Hematopoietic multipotent progenitor cell treated with erythropoietin and hydrocortisone succinate and interleukin-3 and kit ligand, for 6 days (in vitro differentiated cells): ENCODE measurements at regions not wholly inside any gene's neighbourhood (a gene's known extent, or its start where the extent isn't known, plus 50 kb on each side); places are given as distances from the start of the nearest gene placed in this dataset.

ENCODE experiments used
- DNase-seq: peaks from one replicate; pipeline ENCODE4 v3.0.0-alpha.2; 2015

GRCh38 chr1:182293119-182293589 is 98.4 kb downstream of the GLUL start:
- DNase-seq = no peak

GRCh38 chr1:182292193-182292741 is 99.3 kb downstream of the GLUL start:
- peak; percentile 65 for DNase-seq

- DNase-seq = peak; percentile 73
These were observed 99.9 kb downstream of the GLUL start for GRCh38 chr1:182291584-182292192.

GRCh38 chr1:182288749-182289604 is 102.6 kb downstream of the GLUL start:
- no peak for DNase-seq

- DNase-seq = no peak
These were observed 104.8 kb downstream of the GLUL start for GRCh38 chr1:182286761-182287160.

DNA sequence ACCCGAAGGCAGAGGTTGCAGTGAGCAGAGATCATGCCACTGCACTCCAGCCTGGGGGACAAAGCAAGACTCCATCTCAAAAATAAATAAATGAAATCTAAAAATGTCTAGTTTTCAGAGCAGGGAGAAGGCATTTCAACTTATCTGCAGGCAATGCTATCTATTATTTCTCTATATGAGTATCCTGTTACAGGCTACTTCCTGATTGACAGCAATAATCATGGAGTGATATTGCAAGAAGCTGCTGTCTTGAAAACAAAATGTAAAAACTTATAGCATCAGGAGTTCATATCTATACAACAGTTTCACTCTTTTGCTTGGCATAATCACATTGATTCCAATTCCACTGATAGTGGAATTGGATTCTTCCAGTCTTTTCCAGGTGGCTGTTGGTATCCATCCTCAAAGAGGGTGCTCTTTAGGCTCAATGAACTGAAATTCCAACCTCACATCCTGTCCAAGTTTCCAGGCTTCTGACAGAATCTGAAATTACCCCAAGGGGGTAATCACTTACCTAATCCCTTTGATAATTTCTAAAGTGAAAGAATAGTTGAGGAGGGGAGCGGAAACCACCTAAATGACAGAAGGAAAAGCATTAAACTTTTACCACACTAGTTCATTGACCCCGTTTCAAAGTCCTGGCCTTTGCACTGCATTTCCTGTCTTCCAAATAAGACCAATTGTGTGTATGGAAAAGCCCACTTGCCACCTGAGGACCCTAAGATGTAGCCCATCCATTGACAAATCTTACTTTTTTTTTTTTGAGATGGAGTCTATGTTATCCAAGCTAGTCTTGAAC is 107.6 kb downstream of the GLUL start:
- DNase-seq = no peak

DNA sequence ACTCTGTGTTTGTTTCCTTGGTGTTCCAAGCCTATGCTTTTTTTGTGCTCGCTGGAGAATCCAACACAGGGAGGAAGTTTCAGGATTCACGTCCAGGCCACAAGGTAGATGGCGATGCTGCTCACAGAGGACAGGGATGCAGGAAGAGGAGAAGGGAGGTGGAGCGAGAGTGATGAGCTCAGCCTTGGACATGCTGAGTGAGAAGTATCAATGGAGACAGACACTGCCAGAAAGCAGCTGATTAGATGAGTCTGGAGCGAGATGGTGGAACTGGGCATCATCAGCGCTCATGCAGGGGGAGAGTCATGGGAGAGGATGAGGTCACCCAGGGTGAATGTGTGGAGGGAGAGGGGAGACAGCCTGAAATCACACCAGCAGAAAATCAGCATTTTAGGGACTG is 110.0 kb downstream of the GLUL start:
- no peak for DNase-seq

GRCh38 chr1:182280504-182280900 is 111.1 kb downstream of the GLUL start:
- no peak for DNase-seq

DNA sequence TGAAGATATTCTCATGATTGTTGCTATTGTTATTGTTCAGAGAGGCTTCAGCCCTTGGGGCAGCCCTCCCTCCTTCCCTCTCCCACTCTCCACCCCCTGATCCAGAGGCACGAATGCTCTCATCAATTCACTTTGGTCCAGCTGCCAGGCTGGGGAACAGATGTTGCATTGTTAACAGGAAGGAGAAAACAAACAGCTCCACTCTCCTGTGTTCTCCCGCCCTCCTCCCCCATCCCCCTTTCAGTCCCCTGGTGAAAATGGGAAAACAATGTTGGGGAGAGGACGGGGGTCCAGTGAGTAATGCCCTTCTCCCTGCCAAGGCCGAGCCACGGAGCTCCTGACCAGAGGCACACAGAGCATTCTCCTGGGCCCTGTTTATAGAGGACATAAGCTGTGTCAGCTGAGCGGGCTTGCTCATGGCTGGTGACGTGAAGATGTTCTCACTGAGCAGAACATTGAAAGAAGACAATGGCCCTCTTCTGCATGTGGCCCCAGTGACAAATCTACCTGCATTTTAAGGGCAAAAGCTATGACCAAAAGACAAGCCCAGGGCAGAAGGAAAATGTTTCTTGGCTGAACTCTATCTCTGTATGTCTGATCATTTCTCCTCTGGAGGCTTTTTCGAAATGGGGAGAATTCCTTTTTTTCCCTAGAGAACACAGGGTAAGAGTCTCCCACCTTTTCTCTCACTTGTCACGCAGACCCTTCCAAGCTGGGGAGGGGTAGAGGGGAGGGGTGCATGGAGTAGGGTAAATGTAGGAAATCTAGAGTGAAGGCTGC is 111.7 kb downstream of the GLUL start:
- DNase-seq = no peak

DNA sequence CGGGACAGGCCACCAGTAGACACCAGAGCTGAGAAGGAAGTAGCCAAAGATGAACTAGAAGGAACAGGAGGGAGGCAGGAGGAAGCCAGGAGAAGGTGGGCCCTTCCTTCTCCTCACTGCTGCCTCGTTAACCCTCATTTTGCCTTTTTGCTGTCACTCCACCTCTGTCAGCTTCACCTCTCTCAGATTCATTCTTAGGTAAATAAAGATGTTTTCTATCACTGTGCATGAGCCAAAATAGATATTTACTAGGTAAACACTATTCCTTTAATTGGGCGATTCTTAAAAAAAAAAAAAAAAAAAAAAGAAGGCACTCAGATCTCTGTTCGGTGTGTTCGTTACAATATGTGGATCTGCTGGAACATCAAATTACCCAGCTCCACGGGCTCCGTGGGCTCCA is 112.3 kb downstream of the GLUL start:
- no peak for DNase-seq

GRCh38 chr1:182278144-182279054 is 113.2 kb downstream of the GLUL start:
- no peak for DNase-seq

GRCh38 chr1:182275271-182275670 is 116.3 kb downstream of the GLUL start:
- no peak for DNase-seq

DNA sequence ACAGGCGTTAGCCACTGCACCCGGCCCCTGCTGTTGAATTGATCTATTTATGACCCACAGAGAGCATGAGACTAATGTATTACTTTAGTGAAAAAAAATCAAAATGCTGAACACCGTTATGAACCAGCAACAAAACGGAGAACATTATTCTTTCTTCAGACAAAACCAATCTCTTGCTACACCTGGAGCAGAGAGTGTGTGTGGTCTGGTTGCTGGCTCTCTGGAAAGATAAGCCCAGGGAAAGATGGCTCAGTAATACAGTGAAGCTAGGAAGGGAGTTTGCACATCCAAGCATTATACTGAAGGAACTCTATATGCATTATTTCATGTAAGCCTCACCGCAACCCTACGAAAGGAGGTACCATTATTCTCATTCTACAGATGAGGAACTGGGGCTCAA is 117.0 kb downstream of the GLUL start:
- DNase-seq = no peak

- no peak for DNase-seq
These were observed 120.9 kb downstream of the GLUL start for GRCh38 chr1:182270731-182271130.

DNA sequence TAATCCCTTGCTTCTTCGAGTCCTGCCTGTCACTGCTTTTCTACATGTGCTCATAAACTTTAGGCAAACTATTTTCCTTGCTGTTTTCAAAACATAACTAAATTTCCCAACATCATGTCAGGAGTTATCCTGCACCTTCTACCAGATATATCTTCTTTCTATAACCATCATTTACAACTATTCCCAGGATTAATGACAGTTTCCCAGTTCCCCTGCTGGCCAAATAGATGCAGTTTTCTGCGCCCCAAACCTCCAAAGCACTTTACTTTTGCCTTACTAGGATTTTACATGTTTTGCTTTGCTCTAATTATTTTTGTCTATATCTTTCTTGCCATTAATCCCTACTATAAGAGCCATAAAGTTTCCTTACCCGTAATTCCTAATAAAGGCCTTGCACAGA is 122.5 kb downstream of the GLUL start:
- no peak for DNase-seq

GRCh38 chr1:182268669-182269068 is 122.9 kb downstream of the GLUL start:
- DNase-seq = peak; percentile 44

- no peak for DNase-seq
These were observed 127.4 kb downstream of the GLUL start for GRCh38 chr1:182264185-182264584.

DNA sequence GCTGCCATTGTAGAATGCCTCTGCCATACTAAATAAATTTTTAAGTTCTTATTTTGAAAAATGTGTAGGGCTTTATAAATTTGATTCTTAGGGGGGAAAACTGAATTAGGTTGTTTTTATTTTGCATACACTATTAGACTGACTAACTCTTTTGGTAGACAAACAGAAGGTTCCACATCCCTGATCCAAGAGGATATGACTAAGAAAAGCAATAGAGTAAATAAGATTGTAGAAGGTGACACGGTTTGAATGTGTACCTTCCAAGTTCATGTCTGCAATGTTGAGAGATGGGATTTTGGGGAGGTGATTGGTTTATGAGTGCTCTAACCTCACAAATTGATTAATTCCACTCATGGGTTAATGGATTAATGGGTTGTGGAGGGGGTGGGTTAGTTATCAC is 127.9 kb downstream of the GLUL start:
- DNase-seq = no peak

GRCh38 chr1:182262425-182262824 is 129.2 kb downstream of the GLUL start:
- peak; percentile 70 for DNase-seq

- no peak for DNase-seq
These were observed 129.9 kb downstream of the GLUL start for GRCh38 chr1:182261655-182262054.

GRCh38 chr1:182260516-182260915 is 131.1 kb downstream of the GLUL start:
- DNase-seq = peak; percentile 39
